ENCODE measurements at regions not wholly inside any gene's neighbourhood (a gene's known extent, or its start where the extent isn't known, plus 50 kb on each side); places are given as distances from the start of the nearest gene placed in this dataset.
"Not testable (repeated sequence)": the region's sequence is repeated elsewhere in the genome, so short reads cannot be mapped to it uniquely, and the experiment has no call there.

DNA sequence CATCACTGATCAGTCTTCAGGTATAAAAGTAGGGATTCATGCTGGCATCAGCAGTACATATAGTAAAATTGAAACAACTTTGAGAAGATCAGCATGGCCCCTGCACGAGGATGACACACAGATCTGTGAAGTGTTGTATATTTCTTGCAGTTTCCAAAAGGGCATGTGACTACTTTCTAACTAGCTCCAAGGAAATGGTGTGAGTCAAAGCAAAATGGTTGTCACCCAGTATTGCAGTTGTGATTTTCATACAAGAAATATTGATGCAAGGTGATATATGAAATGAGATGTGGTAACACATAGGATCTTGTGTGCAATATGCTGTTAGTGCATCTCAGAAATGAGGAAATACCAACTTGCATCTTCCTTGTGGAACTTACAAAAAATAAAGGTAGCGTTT lies 74.5 kb upstream of the ACBD5 start:
- TF ChIP-seq, protein P1, sequence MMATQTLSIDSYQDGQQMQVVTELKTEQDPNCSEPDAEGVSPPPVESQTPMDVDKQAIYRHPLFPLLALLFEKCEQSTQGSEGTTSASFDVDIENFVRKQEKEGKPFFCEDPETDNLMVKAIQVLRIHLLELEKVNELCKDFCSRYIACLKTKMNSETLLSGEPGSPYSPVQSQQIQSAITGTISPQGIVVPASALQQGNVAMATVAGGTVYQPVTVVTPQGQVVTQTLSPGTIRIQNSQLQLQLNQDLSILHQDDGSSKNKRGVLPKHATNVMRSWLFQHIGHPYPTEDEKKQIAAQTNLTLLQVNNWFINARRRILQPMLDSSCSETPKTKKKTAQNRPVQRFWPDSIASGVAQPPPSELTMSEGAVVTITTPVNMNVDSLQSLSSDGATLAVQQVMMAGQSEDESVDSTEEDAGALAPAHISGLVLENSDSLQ (IDR thresholded peaks at IDR 0.05): not testable (repeated sequence)
- not testable (repeated sequence) for TF ChIP-seq ELF4 (IDR thresholded peaks at IDR 0.05); SUZ12 (IDR thresholded peaks at IDR 0.05); TARDBP (IDR thresholded peaks at IDR 0.05); ARNT (IDR thresholded peaks at IDR 0.05); FOXA1 (IDR thresholded peaks at IDR 0.05); L3MBTL2 (conservative IDR thresholded peaks at IDR 0.05)

Data from HEK293T (cell line).